ENCODE measurements at regions not wholly inside any gene's neighbourhood (a gene's known extent, or its start where the extent isn't known, plus 50 kb on each side); places are given as distances from the start of the nearest gene placed in this dataset.

GRCh38 chr6:26251354-26252076 is 113.5 kb upstream of the BTN3A2 start:
- H3K4me1 ChIP-seq (ENCODE audit: low read depth, poor library complexity, severe bottlenecking), result peaks cover 20% of the 10 kb centered on the region
- H3K4me2 ChIP-seq, result peak overlapping the region; percentile 89
- H3K36me3 ChIP-seq (ENCODE audit: insufficient read depth), result no peaks in the 10 kb centered on the region
- peak overlapping the region; percentile 91; the same call in 1 of the 2 replicates for H3K9ac ChIP-seq
- peak overlapping the region; percentile 93 for H3K27ac ChIP-seq
- H2AFZ ChIP-seq (ENCODE audit: low read depth), result peak overlapping the region; percentile 47; the same call in 1 of the 2 replicates
- H3K79me2 ChIP-seq (ENCODE audit: insufficient read depth, low read depth), result peaks cover 13% of the 10 kb centered on the region; the same call in 1 of the 2 replicates
- TF ChIP-seq CTCF (conservative IDR thresholded peaks at IDR 0.05; ENCODE audit: low read depth, low read length), result no peak
- no peak overlapping the region for H3K4me3 ChIP-seq (IDR thresholded peaks at IDR 0.05; ENCODE audit: insufficient read depth, low read depth, low read length)
- no peaks in the 10 kb centered on the region for H3K27me3 ChIP-seq (ENCODE audit: insufficient read depth, low read depth)
- H4K20me1 ChIP-seq (ENCODE audit: insufficient read depth), result no peaks in the 10 kb centered on the region

GRCh38 chr6:26252077-26252472 is 112.9 kb upstream of the BTN3A2 start:
- Histone ChIP-seq H2AFZ (ENCODE audit: low read depth) (no peak overlapping the region), H3K4me2 (peak overlapping the region; percentile 89; the same call in 1 of the 2 replicates), H3K4me3 (IDR thresholded peaks at IDR 0.05; ENCODE audit: insufficient read depth, low read depth, low read length) (no peak overlapping the region), H3K4me1 (ENCODE audit: low read depth, poor library complexity, severe bottlenecking) (peaks cover 20% of the 10 kb centered on the region), H3K79me2 (ENCODE audit: insufficient read depth, low read depth) (peaks cover 13% of the 10 kb centered on the region; the same call in 1 of the 2 replicates), H4K20me1 (ENCODE audit: insufficient read depth) (no peaks in the 10 kb centered on the region), H3K27ac (peak overlapping the region; percentile 93; the same call in 1 of the 2 replicates), H3K36me3 (ENCODE audit: insufficient read depth) (no peaks in the 10 kb centered on the region), H3K9ac (peak overlapping the region; percentile 91; the same call in 1 of the 2 replicates), H3K27me3 (ENCODE audit: insufficient read depth, low read depth) (no peaks in the 10 kb centered on the region)
- no peak for TF ChIP-seq CTCF (conservative IDR thresholded peaks at IDR 0.05; ENCODE audit: low read depth, low read length)

- no peak overlapping the region for H3K4me3 ChIP-seq (IDR thresholded peaks at IDR 0.05; ENCODE audit: insufficient read depth, low read depth, low read length)
- no peaks in the 10 kb centered on the region for H3K36me3 ChIP-seq (ENCODE audit: insufficient read depth)
- peaks cover 13% of the 10 kb centered on the region; the same call in 1 of the 2 replicates for H3K79me2 ChIP-seq (ENCODE audit: insufficient read depth, low read depth)
- no peak overlapping the region for H3K4me2 ChIP-seq
- TF ChIP-seq CTCF (conservative IDR thresholded peaks at IDR 0.05; ENCODE audit: low read depth, low read length), result no peak
- no peak overlapping the region for H2AFZ ChIP-seq (ENCODE audit: low read depth)
- no peak overlapping the region for H3K27ac ChIP-seq
- no peaks in the 10 kb centered on the region for H4K20me1 ChIP-seq (ENCODE audit: insufficient read depth)
- no peaks in the 10 kb centered on the region for H3K27me3 ChIP-seq (ENCODE audit: insufficient read depth, low read depth)
- H3K4me1 ChIP-seq (ENCODE audit: low read depth, poor library complexity, severe bottlenecking), result peaks cover 8% of the 10 kb centered on the region
- H3K9ac ChIP-seq, result no peak overlapping the region
Observed at GRCh38 chr6:26254724-26255123, 110.3 kb upstream of the BTN3A2 start.

- Histone ChIP-seq H3K36me3 (ENCODE audit: insufficient read depth) (no peaks in the 10 kb centered on the region), H4K20me1 (ENCODE audit: insufficient read depth) (no peaks in the 10 kb centered on the region), H3K4me2 (no peak overlapping the region), H3K27ac (no peak overlapping the region), H3K4me3 (IDR thresholded peaks at IDR 0.05; ENCODE audit: insufficient read depth, low read depth, low read length) (no peak overlapping the region), H2AFZ (ENCODE audit: low read depth) (no peak overlapping the region), H3K9ac (no peak overlapping the region), H3K4me1 (ENCODE audit: low read depth, poor library complexity, severe bottlenecking) (no peaks in the 10 kb centered on the region), H3K27me3 (ENCODE audit: insufficient read depth, low read depth) (no peaks in the 10 kb centered on the region), H3K79me2 (ENCODE audit: insufficient read depth, low read depth) (peaks cover 4% of the 10 kb centered on the region; the same call in 1 of the 2 replicates)
- TF ChIP-seq CTCF (conservative IDR thresholded peaks at IDR 0.05; ENCODE audit: low read depth, low read length), result no peak
Observed at GRCh38 chr6:26257272-26257671, 107.7 kb upstream of the BTN3A2 start.
